HL-60 (cell line): ENCODE measurements at regions not wholly inside any gene's neighbourhood (a gene's known extent, or its start where the extent isn't known, plus 50 kb on each side); places are given as distances from the start of the nearest gene placed in this dataset.

Source experiments
- POLR2AphosphoS5 ChIP-seq: IDR thresholded peaks from 2 replicates; pipeline ENCODE4 v1.6.1; 2012; ENCODE audit warnings: low read depth
- TF ChIP-seq, protein P1 (sequence below): IDR thresholded peaks from one replicate; pipeline ENCODE4 v1.5.1; 2011; ENCODE audit warnings: low read length, control low read depth, inconsistent platforms; ENCODE audit not compliant: insufficient read depth

DNA sequence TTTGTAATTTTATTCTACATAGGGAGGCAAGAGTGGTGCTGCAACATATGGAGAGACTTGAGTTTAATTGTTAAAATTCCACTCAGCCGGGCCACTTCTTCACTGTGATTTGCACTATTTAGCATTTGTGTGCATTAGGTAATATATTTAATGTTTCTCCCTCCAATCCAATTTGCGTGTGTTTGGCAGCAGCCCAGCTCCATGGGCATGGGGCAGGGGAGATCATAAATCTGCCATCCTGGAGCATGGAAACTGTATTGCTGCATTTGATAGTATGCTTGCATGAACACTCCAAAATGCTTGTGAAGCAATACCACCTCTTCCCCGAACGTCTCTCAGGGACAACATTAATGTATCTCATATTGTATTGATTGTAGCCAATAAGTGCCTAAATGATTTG is 339.1 kb upstream of the RBFOX1 start:
- no peak for TF ChIP-seq POLR2AphosphoS5
- TF ChIP-seq, protein P1, sequence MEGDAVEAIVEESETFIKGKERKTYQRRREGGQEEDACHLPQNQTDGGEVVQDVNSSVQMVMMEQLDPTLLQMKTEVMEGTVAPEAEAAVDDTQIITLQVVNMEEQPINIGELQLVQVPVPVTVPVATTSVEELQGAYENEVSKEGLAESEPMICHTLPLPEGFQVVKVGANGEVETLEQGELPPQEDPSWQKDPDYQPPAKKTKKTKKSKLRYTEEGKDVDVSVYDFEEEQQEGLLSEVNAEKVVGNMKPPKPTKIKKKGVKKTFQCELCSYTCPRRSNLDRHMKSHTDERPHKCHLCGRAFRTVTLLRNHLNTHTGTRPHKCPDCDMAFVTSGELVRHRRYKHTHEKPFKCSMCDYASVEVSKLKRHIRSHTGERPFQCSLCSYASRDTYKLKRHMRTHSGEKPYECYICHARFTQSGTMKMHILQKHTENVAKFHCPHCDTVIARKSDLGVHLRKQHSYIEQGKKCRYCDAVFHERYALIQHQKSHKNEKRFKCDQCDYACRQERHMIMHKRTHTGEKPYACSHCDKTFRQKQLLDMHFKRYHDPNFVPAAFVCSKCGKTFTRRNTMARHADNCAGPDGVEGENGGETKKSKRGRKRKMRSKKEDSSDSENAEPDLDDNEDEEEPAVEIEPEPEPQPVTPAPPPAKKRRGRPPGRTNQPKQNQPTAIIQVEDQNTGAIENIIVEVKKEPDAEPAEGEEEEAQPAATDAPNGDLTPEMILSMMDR, result no peak
